ENCODE measurements at regions not wholly inside any gene's neighbourhood (a gene's known extent, or its start where the extent isn't known, plus 50 kb on each side); places are given as distances from the start of the nearest gene placed in this dataset.
A peak's percentile ranks its signal among the peaks of the same experiment; 100 is the strongest.
"Not testable (repeated sequence)": the region's sequence is repeated elsewhere in the genome, so short reads cannot be mapped to it uniquely, and the experiment has no call there.

DNA sequence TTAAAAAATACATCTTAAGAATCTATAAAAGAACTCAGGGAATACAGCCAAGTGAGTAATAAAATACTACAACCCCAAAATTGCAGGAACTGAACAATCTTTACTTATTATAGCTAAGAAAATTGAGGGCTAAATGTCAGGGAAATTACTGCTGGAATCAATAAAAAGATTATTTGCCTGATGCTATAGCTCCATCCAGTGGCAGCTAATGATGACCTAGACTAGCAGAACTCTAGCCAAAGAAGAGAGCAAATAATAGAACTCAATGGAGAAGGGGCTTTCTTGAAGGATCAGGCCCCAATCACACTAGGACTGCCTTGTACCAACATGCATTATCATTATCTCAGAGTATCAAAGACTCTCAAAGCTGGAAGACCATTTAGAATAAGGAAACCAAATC lies 85.0 kb upstream of the FAM241A start:
- DNase-seq: peak; percentile 31 to 77

- DNase-seq: no peak
These were observed 83.9 kb upstream of the FAM241A start for GRCh38 chr4:112061207-112061817.

GRCh38 chr4:112063260-112063659 lies 82.0 kb upstream of the FAM241A start:
- DNase-seq: no peak

DNA sequence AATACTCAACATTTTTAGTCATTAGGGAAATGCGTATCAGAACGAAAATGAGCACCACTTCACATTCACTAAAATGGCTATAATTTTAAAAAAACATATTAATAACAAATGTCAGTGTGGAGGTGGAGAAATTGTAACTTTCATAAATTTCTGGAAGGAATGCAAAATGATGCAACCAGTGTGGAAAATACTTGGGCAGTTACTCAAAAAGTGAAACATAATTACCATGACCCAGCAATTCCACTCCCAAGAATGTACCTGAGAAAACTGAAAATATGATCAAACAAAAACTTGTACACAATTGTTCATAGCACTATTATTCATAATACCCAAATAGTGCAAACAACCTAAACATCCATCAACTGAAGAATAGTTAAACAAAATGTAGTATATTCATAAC lies 76.1 kb upstream of the FAM241A start:
- DNase-seq: no peak

DNA sequence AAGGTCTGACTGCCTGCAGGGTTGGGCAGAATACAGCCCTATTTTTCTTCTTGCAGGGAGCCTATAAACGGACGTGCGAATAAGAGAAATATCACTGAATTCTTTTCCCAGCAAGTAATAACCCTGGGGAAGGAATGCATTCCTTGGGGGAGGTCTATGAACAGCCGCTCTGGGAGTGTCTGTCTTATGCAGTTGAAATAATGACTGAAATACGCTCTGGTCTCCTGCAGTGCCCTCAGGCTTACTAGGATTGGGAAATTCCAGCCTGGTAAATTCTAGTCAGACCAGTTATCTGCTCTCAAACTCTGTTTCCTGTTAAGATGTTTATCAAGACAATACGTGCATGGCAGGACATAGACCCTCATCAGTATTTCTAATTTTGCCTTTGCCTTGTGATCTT lies 72.1 kb upstream of the FAM241A start:
- DNase-seq: no peak

DNA sequence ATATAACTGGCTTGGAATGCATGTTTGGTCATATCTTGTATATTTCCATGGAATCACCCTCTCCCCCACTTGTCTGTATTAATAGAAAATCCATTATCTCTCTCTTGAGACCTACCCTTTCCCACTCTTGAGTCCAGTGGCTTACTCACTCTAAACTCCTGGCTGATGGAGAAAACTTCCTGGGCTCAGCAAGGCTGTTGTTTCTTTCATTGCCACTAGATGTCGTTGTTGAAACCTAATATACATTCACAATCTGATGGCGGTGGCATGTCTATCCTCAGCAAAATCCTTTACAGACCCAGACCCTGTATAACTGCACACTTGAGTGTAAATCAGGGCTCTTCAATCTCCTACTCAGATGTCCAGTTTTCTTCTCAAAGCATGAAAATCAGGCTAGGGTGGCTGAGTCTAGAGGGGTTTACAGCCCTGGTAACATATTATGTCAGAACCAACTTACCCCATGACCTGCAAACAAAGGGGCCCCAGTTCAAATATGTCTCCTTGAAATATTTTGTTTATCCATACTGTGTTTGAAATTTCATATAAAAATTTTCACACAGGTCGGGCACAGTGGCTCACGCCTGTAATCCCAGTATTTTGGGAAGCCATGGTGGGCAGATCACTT lies 70.0 kb upstream of the FAM241A start:
- DNase-seq: peak; percentile 72 to 75

GRCh38 chr4:112075906-112076305 lies 69.3 kb upstream of the FAM241A start:
- DNase-seq: no peak

GRCh38 chr4:112076919-112077608 lies 68.2 kb upstream of the FAM241A start:
- DNase-seq: no peak

- no peak for DNase-seq
These were observed 67.5 kb upstream of the FAM241A start for GRCh38 chr4:112077743-112078142.

GRCh38 chr4:112082954-112083586 lies 62.2 kb upstream of the FAM241A start:
- DNase-seq: no peak

- no peak for DNase-seq
These were observed 61.5 kb upstream of the FAM241A start for GRCh38 chr4:112083587-112084347.

GRCh38 chr4:112085156-112086035 lies 59.9 kb upstream of the FAM241A start:
- peak; percentile 35 to 38 for DNase-seq

- DNase-seq: no peak
These were observed 59.2 kb upstream of the FAM241A start for GRCh38 chr4:112086036-112086434.

- DNase-seq: not testable (repeated sequence)
These were observed 58.6 kb upstream of the FAM241A start for GRCh38 chr4:112086661-112087060.

DNA sequence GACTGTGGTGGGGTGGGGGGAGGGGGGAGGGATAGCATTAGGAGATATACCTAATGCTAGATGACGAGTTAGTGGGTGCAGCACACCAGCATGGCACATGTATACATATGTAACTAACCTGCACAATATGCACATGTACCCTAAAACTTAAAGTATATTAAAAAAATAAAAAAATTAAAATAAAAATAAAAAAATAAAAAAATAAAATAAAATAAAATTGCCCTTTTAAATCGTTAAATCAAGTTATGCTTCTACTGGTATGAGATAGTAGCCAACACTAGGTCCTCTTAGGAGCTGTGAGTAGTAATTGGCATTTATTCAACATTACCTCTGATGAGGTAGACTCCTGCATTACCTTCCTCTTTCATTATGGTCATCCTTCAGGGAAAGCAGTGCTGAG lies 52.9 kb upstream of the FAM241A start:
- DNase-seq: not testable (repeated sequence)

DNA sequence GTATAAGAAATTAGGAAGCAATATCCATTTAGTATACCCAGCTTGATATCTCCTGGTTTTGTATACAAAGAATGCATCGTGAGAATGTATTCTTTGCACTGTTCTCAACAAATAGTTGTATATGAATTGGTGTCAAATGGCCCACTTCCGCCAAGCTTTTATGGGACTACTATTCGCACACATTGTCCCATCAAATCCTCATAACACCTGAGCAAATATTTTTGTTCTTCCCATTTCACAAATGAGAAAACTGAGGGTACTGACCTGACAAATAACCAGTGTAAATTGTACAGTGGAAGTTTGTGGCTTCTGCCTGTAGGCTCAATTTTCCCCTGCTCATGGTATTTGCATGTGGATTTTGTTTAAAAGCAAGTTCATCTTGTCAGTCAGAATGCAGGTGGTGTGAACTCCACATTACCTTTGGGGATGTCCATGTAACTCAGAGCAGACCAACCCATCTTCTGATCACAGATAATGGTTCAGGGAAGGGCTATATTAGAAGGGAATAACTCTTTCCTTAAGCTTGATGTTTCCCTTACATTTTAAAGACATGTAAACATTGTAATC lies 51.5 kb upstream of the FAM241A start:
- DNase-seq: no peak

DNA sequence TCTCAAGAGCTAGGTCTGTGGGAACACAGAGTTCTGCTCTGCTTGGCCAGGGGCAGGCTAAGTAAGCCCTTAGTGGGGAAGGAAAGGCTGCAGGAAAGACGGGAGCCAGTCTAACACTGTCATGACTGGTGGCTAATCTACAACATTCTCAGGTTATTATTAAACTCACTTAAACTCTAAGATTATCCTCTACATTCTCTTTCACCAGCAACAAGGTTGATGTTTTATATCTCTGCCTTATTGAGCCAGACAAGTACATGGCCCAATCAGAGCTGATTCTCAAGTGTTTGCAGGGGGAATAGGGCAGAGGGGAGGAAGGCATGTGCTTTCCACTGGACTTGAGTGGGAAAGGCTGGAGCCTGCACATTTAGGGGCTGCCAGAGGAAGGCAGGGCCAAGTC lies 50.9 kb upstream of the FAM241A start:
- DNase-seq: no peak

Data from Kasumi-1 (cell line).